NB4 (cell line): ENCODE measurements at regions not wholly inside any gene's neighbourhood (a gene's known extent, or its start where the extent isn't known, plus 50 kb on each side); places are given as distances from the start of the nearest gene placed in this dataset.
A peak's percentile ranks its signal among the peaks of the same experiment; 100 is the strongest.

Experiments used
- CTCF ChIP-seq: IDR thresholded peaks from one replicate; pipeline ENCODE4 v1.5.1; 2012; ENCODE audit warnings: low read depth, low read length
- MYC ChIP-seq: IDR thresholded peaks from 2 replicates; pipeline ENCODE4 v1.6.1; 2011; ENCODE audit warnings: low read depth, low read length
- POLR2A ChIP-seq: IDR thresholded peaks from 2 replicates; pipeline ENCODE4 v1.6.1; 2011; ENCODE audit warnings: mild to moderate bottlenecking; ENCODE audit not compliant: insufficient read length; ENCODE audit errors: extremely low read depth
- TF ChIP-seq, protein P1 (sequence below): IDR thresholded peaks from 2 replicates; pipeline ENCODE4 v1.6.1; 2011; ENCODE audit warnings: low read depth, low read length

GRCh38 chr7:69018200-69018599 is 580.1 kb upstream of the AUTS2 start:
- peak; percentile 37 for TF ChIP-seq CTCF
- TF ChIP-seq POLR2A: no peak
- TF ChIP-seq, protein P1, sequence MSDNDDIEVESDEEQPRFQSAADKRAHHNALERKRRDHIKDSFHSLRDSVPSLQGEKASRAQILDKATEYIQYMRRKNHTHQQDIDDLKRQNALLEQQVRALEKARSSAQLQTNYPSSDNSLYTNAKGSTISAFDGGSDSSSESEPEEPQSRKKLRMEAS: no peak
- TF ChIP-seq MYC: no peak
